ENCODE measurements at regions not wholly inside any gene's neighbourhood (a gene's known extent, or its start where the extent isn't known, plus 50 kb on each side); places are given as distances from the start of the nearest gene placed in this dataset.

GRCh38 chr3:118705487-118706219 is 329.0 kb downstream of the IGSF11 start:
- intact Hi-C loops (cut with DNase I): no loop called here
- no peak for DNase-seq (ENCODE audit: low spot score)

- DNase-seq (ENCODE audit: low spot score): no peak
- intact Hi-C loops (cut with DNase I): no loop called here
These were observed 326.7 kb downstream of the IGSF11 start for GRCh38 chr3:118707991-118708390.

- intact Hi-C loops (cut with DNase I): no loop called here
These were observed 324.1 kb downstream of the IGSF11 start for GRCh38 chr3:118710532-118710931.

GRCh38 chr3:118713502-118714207 is 321.0 kb downstream of the IGSF11 start:
- no peak for DNase-seq (ENCODE audit: low spot score)
- intact Hi-C loops (cut with DNase I): no loop called here

More at GRCh38 chr3:118710532-118710931, 324.1 kb downstream of the IGSF11 start:
- DNase-seq (ENCODE audit: low spot score): no peak

GRCh38 chr3:118714800-118715199 is 319.8 kb downstream of the IGSF11 start:
- DNase-seq (ENCODE audit: low spot score): no peak
- intact Hi-C loops (cut with DNase I): no loop called here

GRCh38 chr3:118729546-118729945 is 305.1 kb downstream of the IGSF11 start:
- DNase-seq (ENCODE audit: low spot score): no peak
- intact Hi-C loops (cut with DNase I): no loop called here

GRCh38 chr3:118734664-118735063 is 300.0 kb downstream of the IGSF11 start:
- intact Hi-C loops (cut with DNase I): no loop called here
- no peak for DNase-seq (ENCODE audit: low spot score)

GRCh38 chr3:118736107-118736506 is 298.5 kb downstream of the IGSF11 start:
- DNase-seq (ENCODE audit: low spot score): no peak
- intact Hi-C loops (cut with DNase I): no loop called here

- DNase-seq (ENCODE audit: low spot score): no peak
- intact Hi-C loops (cut with DNase I): no loop called here
These were observed 293.8 kb downstream of the IGSF11 start for GRCh38 chr3:118740722-118741290.

GRCh38 chr3:118742760-118743159 is 291.9 kb downstream of the IGSF11 start:
- intact Hi-C loops (cut with DNase I): no loop called here
- no peak for DNase-seq (ENCODE audit: low spot score)

GRCh38 chr3:118744186-118744585 is 290.5 kb downstream of the IGSF11 start:
- intact Hi-C loops (cut with DNase I): no loop called here
- DNase-seq (ENCODE audit: low spot score): no peak

GRCh38 chr3:118754406-118755252 is 280.0 kb downstream of the IGSF11 start:
- intact Hi-C loops (cut with DNase I): no loop called here
- DNase-seq (ENCODE audit: low spot score): no peak

- DNase-seq (ENCODE audit: low spot score): no peak
- intact Hi-C loops (cut with DNase I): no loop called here
These were observed 279.3 kb downstream of the IGSF11 start for GRCh38 chr3:118755253-118755801.

GRCh38 chr3:118760585-118761290 is 273.9 kb downstream of the IGSF11 start:
- DNase-seq (ENCODE audit: low spot score): no peak
- intact Hi-C loops (cut with DNase I): no loop called here

- no peak for DNase-seq (ENCODE audit: low spot score)
- intact Hi-C loops (cut with DNase I): no loop called here
These were observed 273.4 kb downstream of the IGSF11 start for GRCh38 chr3:118761291-118761606.

GRCh38 chr3:118765636-118766305 is 268.9 kb downstream of the IGSF11 start:
- intact Hi-C loops (cut with DNase I): no loop called here
- no peak for DNase-seq (ENCODE audit: low spot score)

- intact Hi-C loops (cut with DNase I): no loop called here
- DNase-seq (ENCODE audit: low spot score): no peak
These were observed 268.4 kb downstream of the IGSF11 start for GRCh38 chr3:118766306-118766669.

GRCh38 chr3:118772036-118772435 is 262.6 kb downstream of the IGSF11 start:
- intact Hi-C loops (cut with DNase I): no loop called here
- DNase-seq (ENCODE audit: low spot score): no peak

GRCh38 chr3:118772547-118773011 is 262.1 kb downstream of the IGSF11 start:
- intact Hi-C loops (cut with DNase I): no loop called here
- no peak for DNase-seq (ENCODE audit: low spot score)

Measured in cardiac septum (tissue), 1 donor.